Astrocyte of the cerebellum (primary cell): ENCODE measurements at regions not wholly inside any gene's neighbourhood (a gene's known extent, or its start where the extent isn't known, plus 50 kb on each side); places are given as distances from the start of the nearest gene placed in this dataset.

Experiments
- DNase-seq: peaks from one replicate; pipeline ENCODE4 v3.0.0-alpha.2; 2011; ENCODE audit warnings: low read depth
- H3K4me3 ChIP-seq: 2 replicates; pipeline ENCODE4 v1.5.1; 2011; ENCODE audit warnings: mild to moderate bottlenecking, low read depth, low read length, moderate library complexity
- CTCF ChIP-seq: IDR thresholded peaks from 2 replicates; pipeline ENCODE4 v1.5.1; 2012; ENCODE audit warnings: low read length, low read depth, moderate library complexity, mild to moderate bottlenecking; ENCODE audit errors: missing control alignments
- in situ Hi-C: cut with HindIII; loops from 2 replicates; pipeline ENCODE4 v1.10.0; 2017; ENCODE audit warnings: low sequenced_read_pairs

- TF ChIP-seq CTCF: no peak
- in situ Hi-C loops: no loop called here
- no peak for DNase-seq
- H3K4me3 ChIP-seq: no peak overlapping the region
Observed at GRCh38 chr4:54941994-54942552, 183.3 kb downstream of the KDR start.

- in situ Hi-C loops: no loop called here
- no peak for DNase-seq
- H3K4me3 ChIP-seq: no peak overlapping the region
- no peak for TF ChIP-seq CTCF
Observed at GRCh38 chr4:54940996-54941865, 184.2 kb downstream of the KDR start.

GRCh38 chr4:54937501-54937900, 187.9 kb downstream of the KDR start:
- in situ Hi-C loops: no loop called here
- no peak for TF ChIP-seq CTCF
- DNase-seq: no peak
- no peak overlapping the region for H3K4me3 ChIP-seq

DNA sequence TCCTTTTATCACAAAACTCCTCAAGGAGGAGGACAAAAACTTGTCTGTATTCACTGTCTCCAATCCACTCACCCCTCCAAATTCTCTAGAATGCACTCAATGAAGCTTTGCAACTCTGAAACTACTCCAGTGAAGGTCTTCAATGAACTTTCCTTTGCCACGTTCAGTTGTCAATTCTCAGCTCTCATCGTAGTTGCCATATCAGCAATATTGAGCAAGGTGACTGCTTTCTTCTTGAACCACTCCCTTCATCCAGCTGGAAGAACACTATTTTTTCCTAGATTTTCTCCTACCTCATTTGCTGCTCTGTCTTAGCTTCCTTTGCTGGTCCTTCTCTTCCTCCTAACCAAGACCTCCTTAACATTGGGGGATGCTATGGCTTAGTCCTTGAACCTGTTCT, 191.8 kb downstream of the KDR start:
- in situ Hi-C loops: no loop called here
- no peak for DNase-seq

DNA sequence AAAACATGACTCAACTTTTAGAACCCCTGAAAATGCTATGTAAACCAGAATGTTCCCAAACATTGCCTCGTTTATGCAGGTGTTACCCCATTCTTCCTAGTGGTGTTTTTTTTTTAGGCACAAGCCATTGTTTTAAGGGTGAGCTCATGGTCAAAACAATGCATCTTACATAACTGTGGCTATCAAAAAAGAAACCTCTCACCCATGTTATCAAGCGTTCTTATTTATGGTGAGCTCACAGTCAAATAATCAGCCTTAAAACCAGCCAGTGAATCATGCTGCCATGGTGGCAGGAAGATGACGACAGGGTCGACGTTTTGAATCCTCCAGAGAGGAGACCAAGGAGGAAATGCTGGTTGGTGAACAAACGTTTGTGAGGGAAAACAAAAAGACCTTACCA, 195.2 kb downstream of the KDR start:
- no peak for TF ChIP-seq CTCF
- DNase-seq: peak; percentile 82
- H3K4me3 ChIP-seq: no peak overlapping the region
- in situ Hi-C loops: no loop called here

More for the DNA sequence above, 191.8 kb downstream of the KDR start:
- no peak for TF ChIP-seq CTCF
- no peak overlapping the region for H3K4me3 ChIP-seq

GRCh38 chr4:54929459-54929858, 195.9 kb downstream of the KDR start:
- no peak for DNase-seq
- in situ Hi-C loops: no loop called here
- TF ChIP-seq CTCF: no peak
- no peak overlapping the region for H3K4me3 ChIP-seq
